ENCODE measurements at regions not wholly inside any gene's neighbourhood (a gene's known extent, or its start where the extent isn't known, plus 50 kb on each side); places are given as distances from the start of the nearest gene placed in this dataset.

DNA sequence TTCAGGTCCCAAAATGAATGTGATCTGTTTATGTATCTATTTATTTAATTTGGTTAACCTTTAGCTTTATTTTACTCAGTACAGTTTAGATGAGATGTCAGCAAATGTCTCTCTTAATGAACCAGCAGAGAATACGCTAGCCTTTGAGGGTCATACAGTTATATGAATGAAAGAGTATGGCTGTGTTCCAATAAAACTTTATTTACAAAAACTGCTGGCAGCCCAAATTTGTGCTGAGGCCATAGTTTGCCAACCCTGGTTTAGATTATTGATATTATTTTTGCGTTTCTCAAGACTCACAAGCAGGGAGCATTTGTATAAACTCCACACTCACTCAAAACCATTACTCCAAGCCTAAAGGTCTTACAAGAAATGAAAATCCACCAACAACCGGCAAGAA is 323.4 kb upstream of the NRP1 start:
- intact Hi-C loops (cut with DNase I), result no loop called here
- 85 to 96% methylated on average over 3 of the region's 3 CpGs for WGBS, 2 donors
- TF ChIP-seq CTCF (IDR thresholded peaks at IDR 0.05), result no peak
- TF ChIP-seq POLR2A (IDR thresholded peaks at IDR 0.05), result no peak
- H3K27ac ChIP-seq, result no peak overlapping the region
- peaks cover 0 to 5% (median under 1%) of the 10 kb centered on the region in 3 donors for H3K9me3 ChIP-seq
- DNase-seq, result no peak
- no peaks in the 10 kb centered on the region for H3K36me3 ChIP-seq
- H3K27me3 ChIP-seq, result no peaks in the 10 kb centered on the region
- H3K4me1 ChIP-seq, result peaks cover 0 to 15% (median 0%) of the 10 kb centered on the region in 3 donors
- H3K4me3 ChIP-seq, result no peak overlapping the region

DNA sequence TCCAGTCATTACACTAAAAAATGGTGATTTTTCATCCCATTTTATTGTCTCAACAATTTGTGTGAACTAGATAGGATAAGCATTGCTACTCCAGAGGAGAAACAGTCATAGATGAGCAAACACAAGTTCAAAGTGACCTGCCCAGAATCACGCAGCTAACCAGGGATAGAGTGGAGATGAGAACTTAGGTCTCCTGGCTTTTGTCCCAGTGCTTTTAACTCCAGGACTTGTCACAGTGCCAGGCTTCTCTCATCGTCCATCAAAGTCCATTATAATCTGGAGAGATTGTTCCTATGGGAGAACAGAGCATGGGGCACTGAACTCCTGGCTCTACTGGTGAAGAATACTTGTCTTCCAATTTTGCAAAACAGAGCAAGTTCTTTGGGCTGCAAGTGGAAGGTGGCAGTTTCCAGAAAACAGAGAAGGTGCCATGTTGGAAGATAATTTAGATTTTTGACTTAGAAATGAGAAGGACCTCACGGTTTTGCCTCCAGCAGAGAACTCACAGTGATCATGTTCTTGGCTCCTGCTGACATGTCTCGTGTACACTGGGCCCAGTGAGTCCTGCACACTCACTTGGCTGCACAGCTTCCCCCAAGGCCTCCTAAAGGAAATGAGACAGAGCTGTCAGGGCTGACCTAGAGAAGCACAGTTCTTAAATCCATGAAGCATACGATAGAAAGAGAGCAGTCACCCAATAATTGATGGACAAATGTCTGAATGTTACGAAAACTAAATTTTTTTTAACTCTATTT is 322.9 kb upstream of the NRP1 start:
- intact Hi-C loops (cut with DNase I), result no loop called here
- Histone ChIP-seq H3K4me1 (peaks cover 0 to 13% (median 0%) of the 10 kb centered on the region in 3 donors), H3K9me3 (peaks cover 0 to 7% (median 6%) of the 10 kb centered on the region in 3 donors), H3K27ac (no peak overlapping the region), H3K4me3 (no peak overlapping the region), H3K36me3 (no peaks in the 10 kb centered on the region), H3K27me3 (no peaks in the 10 kb centered on the region)
- TF ChIP-seq CTCF (IDR thresholded peaks at IDR 0.05), result no peak
- no peak for TF ChIP-seq POLR2A (IDR thresholded peaks at IDR 0.05)
- 64 to 70% methylated on average over 5 to 6 of the region's 6 CpGs for WGBS, 2 donors
- no peak for DNase-seq

GRCh38 chr10:33655921-33656320 is 321.5 kb upstream of the NRP1 start:
- no peak for DNase-seq
- whole genome bisulfite sequencing, 2 donors, result 82 to 88% methylated on average over 3 of the region's 3 CpGs
- TF ChIP-seq CTCF (IDR thresholded peaks at IDR 0.05), result no peak
- no peak for TF ChIP-seq POLR2A (IDR thresholded peaks at IDR 0.05)
- no peaks in the 10 kb centered on the region for H3K27me3 ChIP-seq
- intact Hi-C loops (cut with DNase I), result no loop called here
- H3K9me3 ChIP-seq, result peaks cover 0 to 7% (median 7%) of the 10 kb centered on the region in 3 donors
- H3K36me3 ChIP-seq, result no peaks in the 10 kb centered on the region
- H3K4me1 ChIP-seq, result no peaks in the 10 kb centered on the region
- H3K4me3 ChIP-seq, result no peak overlapping the region
- H3K27ac ChIP-seq, result no peak overlapping the region

GRCh38 chr10:33655165-33655815 is 320.8 kb upstream of the NRP1 start:
- intact Hi-C loops (cut with DNase I), result no loop called here
- H3K36me3 ChIP-seq, result no peaks in the 10 kb centered on the region
- no peak for TF ChIP-seq POLR2A (IDR thresholded peaks at IDR 0.05)
- peaks cover 0 to 7% (median 7%) of the 10 kb centered on the region in 3 donors for H3K9me3 ChIP-seq
- H3K4me1 ChIP-seq, result no peaks in the 10 kb centered on the region
- 58 to 85% methylated on average over 6 to 8 of the region's 8 CpGs for WGBS, 2 donors
- H3K4me3 ChIP-seq, result no peak overlapping the region
- DNase-seq, result no peak
- H3K27me3 ChIP-seq, result no peaks in the 10 kb centered on the region
- no peak overlapping the region for H3K27ac ChIP-seq

- no peak for DNase-seq
- Histone ChIP-seq H3K9me3 (peaks cover 0 to 7% (median 7%) of the 10 kb centered on the region in 3 donors), H3K27me3 (no peaks in the 10 kb centered on the region), H3K27ac (no peak overlapping the region), H3K4me3 (no peak overlapping the region), H3K4me1 (no peaks in the 10 kb centered on the region), H3K36me3 (no peaks in the 10 kb centered on the region)
- 73 to 80% methylated on average over 7 of the region's 7 CpGs for WGBS, 2 donors
- TF ChIP-seq CTCF (IDR thresholded peaks at IDR 0.05) (no peak), POLR2A (IDR thresholded peaks at IDR 0.05) (no peak)
- intact Hi-C loops (cut with DNase I), result no loop called here
Observed at GRCh38 chr10:33653584-33654367, 319.3 kb upstream of the NRP1 start.
